ENCODE measurements at regions not wholly inside any gene's neighbourhood (a gene's known extent, or its start where the extent isn't known, plus 50 kb on each side); places are given as distances from the start of the nearest gene placed in this dataset.

- Histone ChIP-seq H3K27me3 (ENCODE audit: insufficient read depth, low read length) (no peaks in the 10 kb centered on the region), H3K36me3 (ENCODE audit: insufficient read depth, low read length) (no peaks in the 10 kb centered on the region), H3K9me3 (ENCODE audit: control insufficient read depth in 1 of 2, low read length in 2 of 2) (no peaks in the 10 kb centered on the region), H3K4me1 (ENCODE audit: insufficient read depth, low read length) (no peaks in the 10 kb centered on the region), H3K27ac (ENCODE audit: low read depth, low read length) (no peak overlapping the region), H3K4me3 (ENCODE audit: low read length in 2 of 2) (no peak overlapping the region)
- Mint-ChIP-seq H3K9me3 (peaks cover 0 to 6% (median 0%) of the 10 kb centered on the region in 8 donors), H3K27me3 (peaks cover 9 to 12% of the 10 kb centered on the region in 2 donors), H3K4me1 (no peaks in the 10 kb centered on the region), H3K4me3 (no peak overlapping the region), H3K36me3 (no peaks in the 10 kb centered on the region), H3K27ac (no peak overlapping the region)
- DNase-seq: no peak
- ChIA-PET POLR2A (ENCODE audit: partially characterized antibody) (no interaction called here), CTCF (ENCODE audit: partially characterized antibody) (no interaction called here)
- intact Hi-C loops (cut with micrococcal nuclease): no loop called here
Observed at GRCh38 chr10:123427165-123427786, 238.9 kb upstream of the GPR26 start.

DNA sequence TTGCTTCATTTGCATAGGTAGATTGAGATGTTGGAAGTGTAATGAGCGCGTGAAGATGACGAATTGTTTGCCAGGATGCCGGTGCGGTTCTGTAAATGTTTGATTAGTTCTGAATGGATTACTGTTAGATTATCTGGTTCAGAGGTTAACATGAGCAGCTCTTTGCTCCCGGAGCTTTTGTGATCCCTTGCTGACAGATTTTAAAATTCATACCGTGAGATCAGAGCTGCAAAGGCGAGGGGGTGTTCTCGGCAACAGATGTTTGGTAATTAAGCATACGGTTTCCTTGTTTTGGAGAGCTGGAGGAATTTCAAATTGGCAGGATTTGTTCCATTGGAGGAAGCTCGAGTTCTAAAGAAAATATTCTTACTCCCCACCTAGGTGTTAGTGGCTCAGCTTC, 237.8 kb upstream of the GPR26 start:
- Mint-ChIP-seq H3K4me3 (no peak overlapping the region), H3K4me1 (no peaks in the 10 kb centered on the region), H3K9me3 (peaks cover 0 to 6% (median 0%) of the 10 kb centered on the region in 8 donors), H3K27me3 (peaks cover 9 to 15% of the 10 kb centered on the region in 2 donors), H3K36me3 (no peaks in the 10 kb centered on the region), H3K27ac (no peak overlapping the region)
- H3K27me3 ChIP-seq (ENCODE audit: insufficient read depth, low read length): no peaks in the 10 kb centered on the region
- H3K4me3 ChIP-seq (ENCODE audit: low read length in 2 of 2): no peak overlapping the region
- POLR2A ChIA-PET (ENCODE audit: partially characterized antibody): no interaction called here
- intact Hi-C loops (cut with micrococcal nuclease): no loop called here
- H3K27ac ChIP-seq (ENCODE audit: low read depth, low read length): no peak overlapping the region
- CTCF ChIA-PET (ENCODE audit: partially characterized antibody): no interaction called here
- no peaks in the 10 kb centered on the region for H3K4me1 ChIP-seq (ENCODE audit: insufficient read depth, low read length)
- no peaks in the 10 kb centered on the region for H3K9me3 ChIP-seq (ENCODE audit: control insufficient read depth in 1 of 2, low read length in 2 of 2)
- no peak for DNase-seq
- no peaks in the 10 kb centered on the region for H3K36me3 ChIP-seq (ENCODE audit: insufficient read depth, low read length)

DNA sequence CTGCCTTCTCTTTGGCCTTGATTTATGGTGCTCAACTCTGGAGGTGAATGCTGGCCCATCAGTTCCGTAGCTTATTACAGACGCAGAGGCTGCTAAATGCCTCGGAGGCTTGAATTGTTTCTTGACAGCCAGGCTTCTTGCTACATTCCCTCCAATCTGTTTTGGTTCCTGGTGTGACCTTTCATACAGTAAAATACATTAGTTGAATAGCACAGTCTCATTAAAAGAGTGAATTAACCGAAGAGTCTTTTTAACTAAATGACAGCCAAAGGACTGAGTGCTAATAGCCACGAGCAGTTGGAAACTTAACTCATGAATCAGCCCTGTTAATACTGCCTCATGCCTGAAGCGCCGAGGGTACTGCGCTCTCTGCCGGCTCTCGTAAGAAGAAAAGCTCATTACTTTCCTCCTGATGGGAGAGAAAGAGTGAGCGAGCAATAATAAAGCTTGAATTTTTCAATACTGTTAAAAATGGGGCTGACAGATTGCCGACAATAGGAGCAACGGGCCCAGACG, 236.4 kb upstream of the GPR26 start:
- Mint-ChIP-seq H3K4me3 (no peak overlapping the region), H3K36me3 (no peaks in the 10 kb centered on the region), H3K4me1 (no peaks in the 10 kb centered on the region), H3K9me3 (peaks cover 0 to 6% (median 0%) of the 10 kb centered on the region in 8 donors), H3K27me3 (peaks cover 11 to 16% of the 10 kb centered on the region in 2 donors), H3K27ac (no peak overlapping the region)
- H3K27me3 ChIP-seq (ENCODE audit: insufficient read depth, low read length): no peaks in the 10 kb centered on the region
- DNase-seq: no peak
- H3K4me3 ChIP-seq (ENCODE audit: low read length in 2 of 2): no peak overlapping the region
- ChIA-PET CTCF (ENCODE audit: partially characterized antibody) (no interaction called here), POLR2A (ENCODE audit: partially characterized antibody) (no interaction called here)
- H3K4me1 ChIP-seq (ENCODE audit: insufficient read depth, low read length): no peaks in the 10 kb centered on the region
- no peaks in the 10 kb centered on the region for H3K36me3 ChIP-seq (ENCODE audit: insufficient read depth, low read length)
- intact Hi-C loops (cut with micrococcal nuclease): no loop called here
- no peak overlapping the region for H3K27ac ChIP-seq (ENCODE audit: low read depth, low read length)
- H3K9me3 ChIP-seq (ENCODE audit: control insufficient read depth in 1 of 2, low read length in 2 of 2): no peaks in the 10 kb centered on the region

- H3K4me1 Mint-ChIP-seq: no peaks in the 10 kb centered on the region
Observed at GRCh38 chr10:123433539-123433938, 232.6 kb upstream of the GPR26 start.

GRCh38 chr10:123434435-123435039, 231.6 kb upstream of the GPR26 start:
- H3K36me3 ChIP-seq (ENCODE audit: insufficient read depth, low read length): no peaks in the 10 kb centered on the region
- DNase-seq: no peak
- H3K4me3 Mint-ChIP-seq: no peak overlapping the region
- peaks cover 5 to 13% of the 10 kb centered on the region in 2 donors for H3K27me3 Mint-ChIP-seq
- no peaks in the 10 kb centered on the region for H3K36me3 Mint-ChIP-seq
- no peaks in the 10 kb centered on the region for H3K4me1 Mint-ChIP-seq
- H3K4me3 ChIP-seq (ENCODE audit: low read length in 2 of 2): no peak overlapping the region
- H3K9me3 Mint-ChIP-seq: peaks cover 0 to 6% (median 0%) of the 10 kb centered on the region in 8 donors
- H3K4me1 ChIP-seq (ENCODE audit: insufficient read depth, low read length): no peaks in the 10 kb centered on the region
- POLR2A ChIA-PET (ENCODE audit: partially characterized antibody): no interaction called here
- CTCF ChIA-PET (ENCODE audit: partially characterized antibody): no interaction called here
- intact Hi-C loops (cut with micrococcal nuclease): no loop called here
- no peak overlapping the region for H3K27ac Mint-ChIP-seq
- H3K27me3 ChIP-seq (ENCODE audit: insufficient read depth, low read length): no peaks in the 10 kb centered on the region
- no peaks in the 10 kb centered on the region for H3K9me3 ChIP-seq (ENCODE audit: control insufficient read depth in 1 of 2, low read length in 2 of 2)
- H3K27ac ChIP-seq (ENCODE audit: low read depth, low read length): no peak overlapping the region

More at GRCh38 chr10:123433539-123433938, 232.6 kb upstream of the GPR26 start:
- no peak for DNase-seq
- Histone ChIP-seq H3K27ac (ENCODE audit: low read depth, low read length) (no peak overlapping the region), H3K9me3 (ENCODE audit: control insufficient read depth in 1 of 2, low read length in 2 of 2) (no peaks in the 10 kb centered on the region), H3K27me3 (ENCODE audit: insufficient read depth, low read length) (no peaks in the 10 kb centered on the region), H3K4me1 (ENCODE audit: insufficient read depth, low read length) (no peaks in the 10 kb centered on the region), H3K4me3 (ENCODE audit: low read length in 2 of 2) (no peak overlapping the region), H3K36me3 (ENCODE audit: insufficient read depth, low read length) (no peaks in the 10 kb centered on the region)
- peaks cover 0 to 6% (median 0%) of the 10 kb centered on the region in 8 donors for H3K9me3 Mint-ChIP-seq
- intact Hi-C loops (cut with micrococcal nuclease): no loop called here
- POLR2A ChIA-PET (ENCODE audit: partially characterized antibody): no interaction called here
- peak overlapping the region in 1 of 7 donors; percentile 61 for H3K27ac Mint-ChIP-seq
- no peaks in the 10 kb centered on the region for H3K36me3 Mint-ChIP-seq
- H3K4me3 Mint-ChIP-seq: no peak overlapping the region
- H3K27me3 Mint-ChIP-seq: peaks cover 5 to 16% of the 10 kb centered on the region in 2 donors
- CTCF ChIA-PET (ENCODE audit: partially characterized antibody): no interaction called here

GRCh38 chr10:123442901-123443300, 223.3 kb upstream of the GPR26 start:
- CTCF ChIA-PET (ENCODE audit: partially characterized antibody): interaction anchor here (1.3 kb wide), 1 partner anchor 10 kb away, joined by 3 read pairs; no protein-coding TSS in a partner anchor
- peaks cover 0 to 13% of the 10 kb centered on the region in 2 donors for H3K27me3 Mint-ChIP-seq
- H3K9me3 ChIP-seq (ENCODE audit: control insufficient read depth in 1 of 2, low read length in 2 of 2): no peaks in the 10 kb centered on the region

GRCh38 chr10:123443924-123444323, 222.2 kb upstream of the GPR26 start:
- no peak overlapping the region for H3K4me3 ChIP-seq (ENCODE audit: low read length in 2 of 2)
- Mint-ChIP-seq H3K27me3 (peaks cover 0 to 11% of the 10 kb centered on the region in 2 donors), H3K27ac (no peak overlapping the region), H3K9me3 (no peaks in the 10 kb centered on the region), H3K4me1 (no peaks in the 10 kb centered on the region), H3K4me3 (no peak overlapping the region), H3K36me3 (no peaks in the 10 kb centered on the region)
- intact Hi-C loops (cut with micrococcal nuclease): no loop called here
- no peaks in the 10 kb centered on the region for H3K4me1 ChIP-seq (ENCODE audit: insufficient read depth, low read length)
- no peaks in the 10 kb centered on the region for H3K27me3 ChIP-seq (ENCODE audit: insufficient read depth, low read length)
- no peaks in the 10 kb centered on the region for H3K9me3 ChIP-seq (ENCODE audit: control insufficient read depth in 1 of 2, low read length in 2 of 2)
- CTCF ChIA-PET (ENCODE audit: partially characterized antibody): no interaction called here
- H3K27ac ChIP-seq (ENCODE audit: low read depth, low read length): no peak overlapping the region
- H3K36me3 ChIP-seq (ENCODE audit: insufficient read depth, low read length): no peaks in the 10 kb centered on the region
- POLR2A ChIA-PET (ENCODE audit: partially characterized antibody): no interaction called here
- DNase-seq: no peak

More at GRCh38 chr10:123442901-123443300, 223.3 kb upstream of the GPR26 start:
- intact Hi-C loops (cut with micrococcal nuclease): no loop called here
- POLR2A ChIA-PET (ENCODE audit: partially characterized antibody): no interaction called here
- Histone ChIP-seq H3K27me3 (ENCODE audit: insufficient read depth, low read length) (no peaks in the 10 kb centered on the region), H3K4me1 (ENCODE audit: insufficient read depth, low read length) (no peaks in the 10 kb centered on the region), H3K4me3 (ENCODE audit: low read length in 2 of 2) (no peak overlapping the region), H3K27ac (ENCODE audit: low read depth, low read length) (no peak overlapping the region), H3K36me3 (ENCODE audit: insufficient read depth, low read length) (no peaks in the 10 kb centered on the region)
- Mint-ChIP-seq H3K4me1 (no peaks in the 10 kb centered on the region), H3K9me3 (no peaks in the 10 kb centered on the region), H3K36me3 (no peaks in the 10 kb centered on the region), H3K4me3 (no peak overlapping the region), H3K27ac (no peak overlapping the region)
- DNase-seq: no peak
